GM10266 (cell line): ENCODE measurements at regions not wholly inside any gene's neighbourhood (a gene's known extent, or its start where the extent isn't known, plus 50 kb on each side); places are given as distances from the start of the nearest gene placed in this dataset.

ENCODE experiments used
- DNase-seq: peaks from one replicate; pipeline ENCODE4 v3.0.0; 2012; ENCODE audit errors: extremely low spot score
- TF ChIP-seq, protein P1 (sequence below): IDR thresholded peaks from 2 replicates; pipeline ENCODE4 v1.5.1; 2012; ENCODE audit warnings: mild to moderate bottlenecking, low read depth; ENCODE audit not compliant: control insufficient read depth, insufficient read depth; ENCODE audit errors: missing control alignments

DNA sequence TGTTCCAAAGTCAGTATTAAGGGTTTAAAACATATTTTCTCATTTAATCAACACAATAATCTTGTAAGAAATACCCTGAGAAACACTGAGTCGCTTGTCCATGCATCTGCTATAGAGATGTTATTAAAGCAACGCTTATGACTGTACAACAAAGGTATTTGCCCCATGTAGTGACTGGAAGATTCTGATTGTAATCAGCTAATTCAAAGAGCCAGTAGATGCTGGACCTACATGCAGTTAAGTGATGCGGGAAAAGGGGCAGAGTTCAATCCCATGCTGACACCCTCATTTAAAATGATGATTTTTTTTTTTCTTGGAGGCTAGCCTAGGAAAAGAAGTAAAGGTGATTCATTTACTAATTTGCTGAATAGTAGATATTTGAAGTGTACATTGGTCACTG, 149.3 kb upstream of the MTAP start:
- DNase-seq, result no peak
- TF ChIP-seq, protein P1, sequence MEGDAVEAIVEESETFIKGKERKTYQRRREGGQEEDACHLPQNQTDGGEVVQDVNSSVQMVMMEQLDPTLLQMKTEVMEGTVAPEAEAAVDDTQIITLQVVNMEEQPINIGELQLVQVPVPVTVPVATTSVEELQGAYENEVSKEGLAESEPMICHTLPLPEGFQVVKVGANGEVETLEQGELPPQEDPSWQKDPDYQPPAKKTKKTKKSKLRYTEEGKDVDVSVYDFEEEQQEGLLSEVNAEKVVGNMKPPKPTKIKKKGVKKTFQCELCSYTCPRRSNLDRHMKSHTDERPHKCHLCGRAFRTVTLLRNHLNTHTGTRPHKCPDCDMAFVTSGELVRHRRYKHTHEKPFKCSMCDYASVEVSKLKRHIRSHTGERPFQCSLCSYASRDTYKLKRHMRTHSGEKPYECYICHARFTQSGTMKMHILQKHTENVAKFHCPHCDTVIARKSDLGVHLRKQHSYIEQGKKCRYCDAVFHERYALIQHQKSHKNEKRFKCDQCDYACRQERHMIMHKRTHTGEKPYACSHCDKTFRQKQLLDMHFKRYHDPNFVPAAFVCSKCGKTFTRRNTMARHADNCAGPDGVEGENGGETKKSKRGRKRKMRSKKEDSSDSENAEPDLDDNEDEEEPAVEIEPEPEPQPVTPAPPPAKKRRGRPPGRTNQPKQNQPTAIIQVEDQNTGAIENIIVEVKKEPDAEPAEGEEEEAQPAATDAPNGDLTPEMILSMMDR, result no peak

DNA sequence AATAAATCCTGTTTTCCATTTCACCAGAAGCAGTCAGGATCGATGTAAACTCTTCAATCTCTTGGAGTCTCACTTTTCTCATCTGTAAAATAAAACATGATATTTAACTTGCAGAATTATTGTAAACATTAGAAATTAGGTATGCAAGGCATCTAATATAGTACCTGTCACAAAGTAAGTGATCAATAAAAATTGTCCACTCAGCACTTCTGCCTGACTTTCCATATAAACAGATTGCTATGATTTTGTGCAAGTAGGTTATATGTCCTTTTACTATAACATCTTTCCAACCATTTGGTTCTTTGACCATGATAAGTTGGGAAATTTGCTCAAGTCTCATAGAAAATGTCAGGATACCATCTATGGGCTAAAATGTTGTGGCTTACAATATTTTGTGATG, 148.8 kb upstream of the MTAP start:
- TF ChIP-seq, protein P1, result no peak
- no peak for DNase-seq

DNA sequence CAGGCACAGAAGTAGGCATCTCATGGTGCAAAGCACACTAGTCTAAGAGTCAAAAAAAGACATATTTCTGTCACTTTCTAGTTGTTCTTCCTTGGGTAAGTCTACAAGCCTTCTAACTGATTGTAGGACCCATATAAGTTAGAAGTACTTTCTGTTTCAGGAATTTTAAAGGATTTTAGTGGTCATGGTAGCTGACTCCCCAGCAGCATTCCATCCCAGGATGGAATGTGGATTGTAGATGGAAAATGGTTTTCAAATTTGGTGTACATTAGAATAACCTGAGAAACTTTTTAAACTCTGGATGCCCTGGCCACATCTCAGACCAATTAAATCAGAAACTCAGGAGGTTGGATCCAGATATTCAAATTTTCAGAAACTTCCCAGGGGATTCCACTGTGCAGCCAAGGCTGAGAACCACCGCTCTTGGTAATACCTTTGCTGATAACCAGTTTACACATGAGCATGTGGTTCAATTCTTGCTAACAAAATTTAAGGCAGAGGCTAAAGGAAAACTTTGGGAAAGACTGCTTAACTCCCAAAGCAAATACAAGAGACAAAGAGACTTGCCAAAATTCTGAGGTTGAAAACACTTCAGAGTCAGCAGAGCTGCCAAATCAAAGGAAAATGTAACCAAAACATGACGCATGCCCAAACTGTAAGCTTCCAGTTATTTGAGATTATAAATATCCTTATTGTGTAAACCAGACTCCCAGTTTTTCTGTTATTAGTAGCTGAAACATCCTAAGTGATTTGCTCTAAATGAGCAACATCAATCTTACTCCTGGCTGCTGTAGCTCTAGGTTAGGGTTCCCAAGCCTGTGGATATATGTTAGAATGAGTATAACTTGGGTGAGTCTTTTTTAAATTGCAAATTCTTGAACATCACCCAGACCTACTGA, 145.4 kb upstream of the MTAP start:
- TF ChIP-seq, protein P1, result no peak
- no peak for DNase-seq

DNA sequence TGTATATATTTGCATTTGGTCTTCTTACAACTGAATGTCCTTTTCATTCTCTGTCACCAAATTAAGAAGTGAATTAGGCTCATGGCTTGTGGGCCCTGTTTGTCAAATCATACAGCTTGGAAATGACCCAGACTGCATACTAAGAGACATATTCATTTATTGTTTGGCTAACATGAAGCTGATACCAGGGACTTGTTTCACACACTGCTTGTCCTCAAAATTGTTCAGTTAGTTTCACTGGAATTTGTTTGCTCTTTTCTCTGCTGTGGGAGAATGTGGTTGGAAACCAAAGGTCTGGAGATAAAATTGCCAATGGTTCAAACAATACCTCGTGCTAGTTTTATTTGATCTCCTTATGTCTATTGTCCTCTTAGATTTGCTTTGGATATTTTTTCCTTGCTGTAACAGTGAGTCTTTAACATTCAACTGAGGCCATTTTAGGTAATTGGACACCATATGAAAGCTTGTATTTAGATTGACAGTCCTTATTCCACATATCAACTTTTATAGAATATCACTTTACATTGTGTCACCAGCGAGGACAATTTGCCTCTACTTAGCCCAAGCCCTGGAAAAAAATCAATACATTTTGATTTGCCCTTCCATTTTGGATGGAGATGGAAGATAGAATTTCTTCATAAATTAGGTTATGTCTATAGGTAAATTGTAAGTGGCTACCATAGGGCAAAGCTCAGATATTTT, 144.3 kb upstream of the MTAP start:
- no peak for DNase-seq
- TF ChIP-seq, protein P1, result no peak

DNA sequence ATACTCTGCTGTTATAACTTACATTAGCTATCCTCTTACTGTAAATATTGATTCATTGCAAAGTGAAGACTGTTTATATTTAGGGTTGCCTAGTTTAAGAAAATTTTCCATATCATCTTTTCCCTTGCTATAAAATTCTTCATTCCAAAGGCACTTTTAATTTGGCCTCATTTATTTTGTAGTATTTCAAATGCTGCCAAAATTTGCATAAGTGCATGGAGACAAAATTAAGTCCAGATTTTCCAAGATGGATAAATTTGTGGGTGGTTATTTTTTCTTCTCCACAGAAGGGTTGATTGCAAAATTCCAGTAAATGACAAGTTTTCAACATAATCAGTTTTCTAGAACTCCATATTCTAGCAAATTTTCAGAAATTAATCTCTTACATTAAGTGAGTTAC, 141.5 kb upstream of the MTAP start:
- no peak for DNase-seq
- TF ChIP-seq, protein P1, result no peak

DNA sequence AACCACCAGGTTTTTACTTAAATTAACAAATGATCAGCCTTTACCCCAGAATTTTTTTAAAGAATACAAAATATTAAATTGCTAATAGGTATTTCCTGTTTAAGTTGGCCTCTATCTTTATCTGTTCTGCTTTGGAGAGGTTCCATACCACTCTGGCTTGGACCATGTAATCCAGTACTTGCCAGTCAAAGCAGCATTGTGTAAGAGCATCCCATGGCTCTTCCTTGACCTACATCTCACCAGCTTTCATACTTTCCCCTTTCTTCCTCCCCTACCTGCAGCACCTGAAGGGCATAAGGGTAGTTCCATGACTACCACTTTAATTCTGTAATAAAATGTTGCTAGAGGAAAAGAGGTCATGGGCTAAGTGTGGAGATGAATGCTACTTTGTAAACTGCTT, 140.8 kb upstream of the MTAP start:
- no peak for DNase-seq
- TF ChIP-seq, protein P1, result no peak

DNA sequence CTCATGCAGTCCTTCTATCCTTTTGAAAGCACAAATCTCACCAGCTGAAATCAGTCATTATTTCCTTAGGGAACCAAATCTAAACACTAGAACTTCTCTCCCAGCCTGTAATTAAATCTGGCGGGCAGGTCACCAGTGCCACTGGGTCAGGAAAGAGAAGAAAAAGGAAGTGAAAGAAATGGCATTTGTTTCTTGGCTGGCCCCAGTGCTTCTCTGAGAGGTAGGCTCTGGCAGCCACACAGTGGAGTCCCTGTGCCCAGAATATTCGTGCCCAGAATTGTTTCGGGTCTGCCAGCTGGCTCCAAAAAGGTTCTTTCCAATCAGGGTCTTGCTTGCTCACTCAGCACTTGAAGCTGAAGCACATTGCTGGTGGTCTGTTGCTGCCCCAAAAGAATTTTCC, 133.9 kb upstream of the MTAP start:
- no peak for DNase-seq
- TF ChIP-seq, protein P1, result no peak
